Sigmoid colon (tissue), 4 donors: ENCODE measurements at regions not wholly inside any gene's neighbourhood (a gene's known extent, or its start where the extent isn't known, plus 50 kb on each side); places are given as distances from the start of the nearest gene placed in this dataset.

Source experiments
- CTCF ChIP-seq, 4 experiments: fragments of 450-650 bp in 3 of 4; fragments of 200-600 bp in 1 of 4; IDR thresholded peaks; one replicate each; pipeline ENCODE4 v1.5.1; 2016 to 2019; ENCODE audit warnings: antibody characterized with exemption in 4 of 4, mild to moderate bottlenecking in 3 of 4, moderate library complexity in 2 of 4
- POLR2A ChIP-seq, 2 donors: fragments of 450-650 bp; IDR thresholded peaks; one replicate each; pipeline ENCODE4 v1.6.1; 2016; ENCODE audit warnings: antibody characterized with exemption in 2 of 2, mild to moderate bottlenecking in 2 of 2, moderate library complexity in 2 of 2
- POLR2AphosphoS5 ChIP-seq, 4 donors: sonication (generic); formaldehyde crosslinking; IDR thresholded peaks; one replicate each; pipeline ENCODE4 v1.6.1; 2017; ENCODE audit warnings: antibody characterized with exemption in 4 of 4

GRCh38 chr15:25943831-25944230 is 80.7 kb upstream of the ATP10A start:
- TF ChIP-seq POLR2A (IDR thresholded peaks at IDR 0.05), result no peak
- TF ChIP-seq CTCF (IDR thresholded peaks at IDR 0.05), result no peak
- no peak for TF ChIP-seq POLR2AphosphoS5 (IDR thresholded peaks at IDR 0.05)
